Breast epithelium (tissue), 4 donors: ENCODE measurements at regions not wholly inside any gene's neighbourhood (a gene's known extent, or its start where the extent isn't known, plus 50 kb on each side); places are given as distances from the start of the nearest gene placed in this dataset.

ENCODE experiments used
- DNase-seq, 2 donors: peaks; one replicate each; pipeline ENCODE4 v3.0.0-alpha.2; 2019; ENCODE audit warnings: low spot score in 2 of 2
- H3K27ac ChIP-seq, 2 donors: fragments of 200-600 bp; sonication (generic) in 1 of 2; one replicate each; pipeline ENCODE4 v1.5.1; 2016 to 2019; ENCODE audit warnings: mild to moderate bottlenecking in 1 of 2
- H3K27me3 ChIP-seq, 2 donors: fragments of 200-600 bp; sonication (generic) in 1 of 2; one replicate each; pipeline versions ENCODE4 v1.5.1 to v1.6.0; 2017 to 2019; ENCODE audit warnings: control low read depth in 1 of 2, mild to moderate bottlenecking in 1 of 2
- H3K36me3 ChIP-seq: fragments of 200-600 bp; one replicate; pipeline ENCODE4 v1.5.1; 2019
- H3K4me1 ChIP-seq, 2 donors: fragments of 200-600 bp; sonication (generic); one replicate each; pipeline ENCODE4 v1.5.1; 2016 to 2019; ENCODE audit warnings: control low read depth in 1 of 2
- H3K4me3 ChIP-seq, 3 donors: fragments of 200-600 bp; sonication (generic); 1 replicate in 2 of 3; 2 replicates in 1 of 3; pipeline ENCODE4 v1.5.1; 2016 to 2019; ENCODE audit warnings: mild to moderate bottlenecking in 3 of 3, moderate library complexity in 2 of 3
- H3K9me3 ChIP-seq, 2 donors: fragments of 200-600 bp; sonication (generic) in 1 of 2; one replicate each; pipeline ENCODE4 v1.5.1; 2016 to 2019; ENCODE audit warnings: control low read depth in 1 of 2
- POLR2A ChIP-seq: fragments of 450-650 bp; IDR thresholded peaks from one replicate; pipeline ENCODE4 v1.6.1; 2016; ENCODE audit warnings: antibody characterized with exemption, mild to moderate bottlenecking, moderate library complexity
- POLR2AphosphoS5 ChIP-seq, 3 donors: sonication (generic); formaldehyde crosslinking; IDR thresholded peaks; one replicate each; pipeline ENCODE4 v1.6.1; 2017; ENCODE audit warnings: antibody characterized with exemption in 3 of 3
- intact Hi-C: fragments of 100-400 bp; cut with DNase I; formaldehyde crosslinking; loops from one replicate; pipeline ENCODE4 v1.15.1; 2023; ENCODE audit warnings: low total_unique reads
- TF ChIP-seq, protein P1 (sequence below), 3 donors: fragments of 450-650 bp; IDR thresholded peaks; one replicate each; pipeline ENCODE4 v1.5.1; 2016 to 2017; ENCODE audit warnings: antibody characterized with exemption in 3 of 3, mild to moderate bottlenecking in 3 of 3, moderate library complexity in 3 of 3

- intact Hi-C loops: no loop called here
- Histone ChIP-seq H3K36me3 (no peaks in the 10 kb centered on the region), H3K4me3 (no peak overlapping the region), H3K27me3 (no peaks in the 10 kb centered on the region), H3K9me3 (no peaks in the 10 kb centered on the region), H3K27ac (no peak overlapping the region), H3K4me1 (no peaks in the 10 kb centered on the region)
- TF ChIP-seq POLR2AphosphoS5 (IDR thresholded peaks at IDR 0.05) (no peak), POLR2A (no peak)
- TF ChIP-seq, protein P1, sequence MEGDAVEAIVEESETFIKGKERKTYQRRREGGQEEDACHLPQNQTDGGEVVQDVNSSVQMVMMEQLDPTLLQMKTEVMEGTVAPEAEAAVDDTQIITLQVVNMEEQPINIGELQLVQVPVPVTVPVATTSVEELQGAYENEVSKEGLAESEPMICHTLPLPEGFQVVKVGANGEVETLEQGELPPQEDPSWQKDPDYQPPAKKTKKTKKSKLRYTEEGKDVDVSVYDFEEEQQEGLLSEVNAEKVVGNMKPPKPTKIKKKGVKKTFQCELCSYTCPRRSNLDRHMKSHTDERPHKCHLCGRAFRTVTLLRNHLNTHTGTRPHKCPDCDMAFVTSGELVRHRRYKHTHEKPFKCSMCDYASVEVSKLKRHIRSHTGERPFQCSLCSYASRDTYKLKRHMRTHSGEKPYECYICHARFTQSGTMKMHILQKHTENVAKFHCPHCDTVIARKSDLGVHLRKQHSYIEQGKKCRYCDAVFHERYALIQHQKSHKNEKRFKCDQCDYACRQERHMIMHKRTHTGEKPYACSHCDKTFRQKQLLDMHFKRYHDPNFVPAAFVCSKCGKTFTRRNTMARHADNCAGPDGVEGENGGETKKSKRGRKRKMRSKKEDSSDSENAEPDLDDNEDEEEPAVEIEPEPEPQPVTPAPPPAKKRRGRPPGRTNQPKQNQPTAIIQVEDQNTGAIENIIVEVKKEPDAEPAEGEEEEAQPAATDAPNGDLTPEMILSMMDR (IDR thresholded peaks at IDR 0.05): no peak
- DNase-seq: no peak
These were observed 223.0 kb upstream of the NR5A2 start for GRCh38 chr1:199804526-199804925.

DNA sequence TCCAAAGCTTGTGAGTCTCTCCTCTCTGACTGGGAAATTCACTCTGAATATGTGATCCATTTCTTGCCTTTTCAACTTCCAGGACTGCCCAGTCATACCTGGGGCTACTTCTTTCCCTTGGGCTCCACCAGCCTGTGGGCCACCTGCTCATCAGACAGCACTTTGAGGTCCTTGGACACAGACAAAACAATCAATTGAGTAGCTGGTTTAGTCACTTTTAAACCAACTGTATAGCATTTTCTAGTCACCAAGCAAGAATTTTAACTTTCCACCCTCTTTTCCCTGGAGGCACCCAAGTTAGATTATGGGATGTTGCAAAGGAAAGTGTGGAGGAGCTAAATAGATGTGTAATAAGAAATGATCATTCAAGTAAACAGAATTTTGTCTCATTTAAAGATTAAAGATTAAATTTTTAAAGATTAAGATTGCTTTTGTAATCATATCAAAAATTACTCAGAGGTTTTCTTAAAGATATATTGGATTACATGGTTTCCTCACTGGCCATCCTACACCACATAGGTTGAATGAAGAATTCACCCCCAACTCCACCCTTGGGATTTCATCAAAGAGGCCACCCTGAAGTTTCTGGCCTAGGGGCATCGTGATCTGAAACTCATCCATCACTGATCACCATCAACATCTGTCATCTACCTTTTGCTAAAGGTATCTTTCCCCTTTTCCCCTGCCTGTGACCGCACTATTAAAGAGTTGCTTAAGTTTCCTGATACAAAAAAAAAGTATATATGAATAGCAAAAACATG, 219.2 kb upstream of the NR5A2 start:
- Histone ChIP-seq H3K4me1 (no peaks in the 10 kb centered on the region), H3K27me3 (no peaks in the 10 kb centered on the region), H3K9me3 (no peaks in the 10 kb centered on the region), H3K27ac (no peak overlapping the region), H3K4me3 (no peak overlapping the region), H3K36me3 (no peaks in the 10 kb centered on the region)
- no peak for TF ChIP-seq POLR2A
- no peak for TF ChIP-seq POLR2AphosphoS5 (IDR thresholded peaks at IDR 0.05)
- TF ChIP-seq, protein P1 (IDR thresholded peaks at IDR 0.05): no peak
- intact Hi-C loops: no loop called here
- no peak for DNase-seq

DNA sequence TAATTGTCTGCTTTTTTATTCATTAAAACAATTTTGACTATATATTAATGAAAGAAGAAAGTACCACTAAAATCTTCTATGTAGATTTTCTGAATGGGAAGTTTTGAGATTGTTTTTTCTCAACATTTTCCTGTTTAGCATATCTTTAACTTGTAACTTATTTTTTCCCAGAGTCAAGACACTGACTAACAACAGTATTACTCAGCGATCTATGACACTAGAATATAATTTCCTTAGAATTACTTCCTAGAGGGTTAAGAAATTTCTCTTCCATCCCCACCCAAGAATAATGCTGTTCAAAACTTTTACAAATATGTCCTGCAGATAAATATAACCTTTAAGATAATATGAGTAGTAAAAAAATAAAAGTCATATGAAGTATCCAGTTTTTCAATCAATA, 218.2 kb upstream of the NR5A2 start:
- intact Hi-C loops: no loop called here
- TF ChIP-seq, protein P1 (IDR thresholded peaks at IDR 0.05): no peak
- TF ChIP-seq POLR2A (no peak), POLR2AphosphoS5 (IDR thresholded peaks at IDR 0.05) (no peak)
- no peaks in the 10 kb centered on the region for H3K9me3 ChIP-seq
- H3K36me3 ChIP-seq: no peaks in the 10 kb centered on the region
- no peaks in the 10 kb centered on the region for H3K4me1 ChIP-seq
- H3K27me3 ChIP-seq: no peaks in the 10 kb centered on the region
- DNase-seq: no peak
- H3K27ac ChIP-seq: no peak overlapping the region
- no peak overlapping the region for H3K4me3 ChIP-seq

DNA sequence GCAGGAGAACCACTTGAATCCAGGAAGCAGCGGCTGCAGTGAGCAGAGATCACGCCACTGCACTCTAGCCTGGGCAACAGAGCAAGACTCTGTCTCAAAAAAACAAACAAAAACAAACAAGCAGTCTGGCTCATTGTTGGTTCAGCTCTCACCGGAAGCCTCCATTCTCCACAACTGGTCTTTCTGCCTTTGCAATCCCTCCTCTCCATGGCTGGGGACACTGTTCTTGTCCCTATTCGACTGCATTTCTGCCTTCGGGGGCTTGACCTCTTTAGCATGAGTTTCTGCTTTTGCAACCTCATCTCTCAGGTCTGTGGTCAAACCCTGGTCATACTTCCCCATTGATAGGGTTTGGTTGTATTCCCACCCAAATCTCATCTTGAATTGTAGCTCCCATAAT, 216.3 kb upstream of the NR5A2 start:
- Histone ChIP-seq H3K36me3 (no peaks in the 10 kb centered on the region), H3K4me3 (no peak overlapping the region), H3K27ac (no peak overlapping the region), H3K27me3 (no peaks in the 10 kb centered on the region), H3K4me1 (no peaks in the 10 kb centered on the region), H3K9me3 (no peaks in the 10 kb centered on the region)
- intact Hi-C loops: no loop called here
- no peak for DNase-seq
- TF ChIP-seq, protein P1 (IDR thresholded peaks at IDR 0.05): no peak
- TF ChIP-seq POLR2AphosphoS5 (IDR thresholded peaks at IDR 0.05) (no peak), POLR2A (no peak)

DNA sequence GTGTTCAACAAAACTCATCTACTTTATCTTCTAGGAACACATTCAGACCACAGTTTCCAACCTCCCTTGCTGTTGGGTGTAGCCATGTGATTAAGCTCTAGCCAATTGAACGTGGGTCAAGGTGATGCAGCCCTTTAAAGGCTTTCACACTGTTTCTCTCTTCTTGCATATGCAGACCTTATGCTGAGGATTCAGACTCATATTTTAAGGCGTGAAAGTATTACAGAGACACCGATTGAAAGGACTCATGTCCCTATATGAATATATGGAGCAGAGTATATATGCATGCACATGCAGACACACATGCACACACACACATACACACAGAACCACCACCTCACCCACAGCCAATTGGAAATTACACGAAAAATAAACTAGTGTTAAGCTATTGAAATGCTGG, 214.3 kb upstream of the NR5A2 start:
- intact Hi-C loops: no loop called here
- Histone ChIP-seq H3K4me3 (no peak overlapping the region), H3K9me3 (no peaks in the 10 kb centered on the region), H3K4me1 (no peaks in the 10 kb centered on the region), H3K27ac (no peak overlapping the region), H3K27me3 (no peaks in the 10 kb centered on the region), H3K36me3 (no peaks in the 10 kb centered on the region)
- TF ChIP-seq POLR2AphosphoS5 (IDR thresholded peaks at IDR 0.05): no peak
- TF ChIP-seq, protein P1 (IDR thresholded peaks at IDR 0.05): no peak
- TF ChIP-seq POLR2A: no peak
- no peak for DNase-seq
